GM19043 (cell line): ENCODE measurements at regions not wholly inside any gene's neighbourhood (a gene's known extent, or its start where the extent isn't known, plus 50 kb on each side); places are given as distances from the start of the nearest gene placed in this dataset.

Experiments
- ATAC-seq: cut with Tn5 transposase; IDR thresholded peaks from one replicate; pipeline ENCODE4 v1.9.1; 2021; ENCODE audit warnings: low read depth; ENCODE audit not compliant: unreplicated experiment

GRCh38 chr13:59450229-59450628 is 713.5 kb downstream of the DIAPH3 start:
- ATAC-seq: no peak

GRCh38 chr13:59451236-59451635 is 712.5 kb downstream of the DIAPH3 start:
- no peak for ATAC-seq

- no peak for ATAC-seq
Observed at GRCh38 chr13:59452189-59452890, 711.4 kb downstream of the DIAPH3 start.

GRCh38 chr13:59458908-59459579 is 704.7 kb downstream of the DIAPH3 start:
- ATAC-seq: no peak

GRCh38 chr13:59459972-59460371 is 703.8 kb downstream of the DIAPH3 start:
- ATAC-seq: no peak

- no peak for ATAC-seq
Observed at GRCh38 chr13:59461411-59461810, 702.3 kb downstream of the DIAPH3 start.

- ATAC-seq: no peak
Observed at GRCh38 chr13:59463023-59463422, 700.7 kb downstream of the DIAPH3 start.

GRCh38 chr13:59464926-59465325 is 698.8 kb downstream of the DIAPH3 start:
- ATAC-seq: no peak

GRCh38 chr13:59468396-59468795 is 695.3 kb downstream of the DIAPH3 start:
- ATAC-seq: no peak

GRCh38 chr13:59471106-59471505 is 692.6 kb downstream of the DIAPH3 start:
- ATAC-seq: no peak

GRCh38 chr13:59472134-59472533 is 691.6 kb downstream of the DIAPH3 start:
- ATAC-seq: no peak

- no peak for ATAC-seq
Observed at GRCh38 chr13:59474696-59475095, 689.0 kb downstream of the DIAPH3 start.

- no peak for ATAC-seq
Observed at GRCh38 chr13:59475911-59476310, 687.8 kb downstream of the DIAPH3 start.

- no peak for ATAC-seq
Observed at GRCh38 chr13:59476366-59476765, 687.4 kb downstream of the DIAPH3 start.

- no peak for ATAC-seq
Observed at GRCh38 chr13:59477011-59477410, 686.7 kb downstream of the DIAPH3 start.

- no peak for ATAC-seq
Observed at GRCh38 chr13:59478908-59479307, 684.8 kb downstream of the DIAPH3 start.

- ATAC-seq: no peak
Observed at GRCh38 chr13:59479629-59480028, 684.1 kb downstream of the DIAPH3 start.

- no peak for ATAC-seq
Observed at GRCh38 chr13:59480396-59481259, 683.1 kb downstream of the DIAPH3 start.

GRCh38 chr13:59483501-59484145 is 680.1 kb downstream of the DIAPH3 start:
- ATAC-seq: no peak

GRCh38 chr13:59487883-59488282 is 675.8 kb downstream of the DIAPH3 start:
- no peak for ATAC-seq

GRCh38 chr13:59488436-59488835 is 675.3 kb downstream of the DIAPH3 start:
- ATAC-seq: no peak
